Mesodermal cell (in vitro differentiated cells): ENCODE measurements at regions not wholly inside any gene's neighbourhood (a gene's known extent, or its start where the extent isn't known, plus 50 kb on each side); places are given as distances from the start of the nearest gene placed in this dataset.
"Not testable (repeated sequence)": the region's sequence is repeated elsewhere in the genome, so short reads cannot be mapped to it uniquely, and the experiment has no call there.

Source experiments
- H3K27ac ChIP-seq: 2 replicates; pipeline ENCODE4 v1.7.0; 2013; ENCODE audit warnings: mild to moderate bottlenecking, low read depth, low read length, moderate library complexity; ENCODE audit not compliant: severe bottlenecking
- H3K36me3 ChIP-seq: 2 replicates; pipeline ENCODE4 v1.7.1; 2013; ENCODE audit warnings: mild to moderate bottlenecking, low read length, moderate library complexity; ENCODE audit not compliant: control insufficient read depth, insufficient read depth
- H3K4me1 ChIP-seq: one replicate; pipeline ENCODE4 v1.7.1; 2013; ENCODE audit warnings: mild to moderate bottlenecking, low read length; ENCODE audit not compliant: insufficient read depth, control insufficient read depth, poor library complexity, severe bottlenecking
- H3K4me3 ChIP-seq: 2 replicates; pipeline ENCODE4 v1.7.0; 2013; ENCODE audit warnings: low read length, control low read depth, mild to moderate bottlenecking; ENCODE audit not compliant: insufficient read depth, poor library complexity, severe bottlenecking; ENCODE audit errors: extremely low read depth
- H3K9me3 ChIP-seq: 2 replicates; pipeline ENCODE4 v1.7.1; 2013; ENCODE audit warnings: mild to moderate bottlenecking, low read length, moderate library complexity; ENCODE audit not compliant: control insufficient read depth
- WGBS, 2 experiments: methylation state at CpG; one replicate each; pipeline ENCODE4 v1.1.5; 2013; ENCODE audit warnings: missing lambda C conversion rate in 2 of 2; ENCODE audit not compliant: insufficient coverage in 2 of 2; 5-methylcytosine and 5-hydroxymethylcytosine counted together

- not testable (repeated sequence) for H3K4me1 ChIP-seq, H3K9me3 ChIP-seq, H3K4me3 ChIP-seq, H3K27ac ChIP-seq, H3K36me3 ChIP-seq
- 85 to 91% methylated on average over 14 to 20 of the region's 20 CpGs for WGBS, 2 experiments
Observed at GRCh38 chr9:65383646-65384045, 98.6 kb upstream of the FOXD4L5 start.

- not testable (repeated sequence) for H3K9me3 ChIP-seq, H3K27ac ChIP-seq, H3K36me3 ChIP-seq, H3K4me3 ChIP-seq, H3K4me1 ChIP-seq
- 87 to 89% methylated on average over 16 to 29 of the region's 38 CpGs for WGBS, 2 experiments
Observed at GRCh38 chr9:65382701-65383318, 97.8 kb upstream of the FOXD4L5 start.
